ENCODE measurements at regions not wholly inside any gene's neighbourhood (a gene's known extent, or its start where the extent isn't known, plus 50 kb on each side); places are given as distances from the start of the nearest gene placed in this dataset.

GRCh38 chr4:123037804-123038203, 115.4 kb upstream of the NUDT6 start:
- Mint-ChIP-seq H3K4me1 (peaks cover 4% of the 10 kb centered on the region), H3K27ac (no peak overlapping the region), H3K9me3 (peaks cover 9% of the 10 kb centered on the region), H3K4me3 (no peak overlapping the region), H3K36me3 (ENCODE audit: low read depth) (peaks cover 32% of the 10 kb centered on the region), H3K27me3 (no peaks in the 10 kb centered on the region)
- CTCF ChIA-PET = no interaction called here
- no peak for DNase-seq
- POLR2A ChIA-PET = no interaction called here

- POLR2A ChIA-PET = interaction anchor here (0.6 kb wide), 1 partner anchor 143 kb away, joined by 3 read pairs; no protein-coding TSS in a partner anchor
Observed at GRCh38 chr4:123042095-123042494, 119.7 kb upstream of the NUDT6 start.

DNA sequence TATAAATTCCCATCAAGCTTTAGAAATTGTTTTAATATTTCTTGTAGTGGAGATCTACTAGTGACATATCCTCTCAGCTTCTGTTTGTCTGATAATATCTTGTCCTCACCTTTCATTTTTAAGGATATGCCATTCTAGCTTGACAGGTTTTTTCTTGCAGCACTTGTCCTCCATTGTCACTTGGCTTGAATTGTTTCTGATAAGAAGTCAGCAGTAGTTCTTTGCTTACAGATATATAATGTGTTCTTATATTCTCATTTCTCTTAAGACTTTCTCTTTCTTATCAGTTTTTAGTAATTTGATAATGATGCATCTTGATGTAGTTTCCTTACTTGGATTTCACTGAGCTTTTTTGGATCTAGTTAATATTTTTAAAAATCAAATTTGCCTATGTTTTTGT, 120.6 kb upstream of the NUDT6 start:
- no peak overlapping the region for H3K4me3 Mint-ChIP-seq
- H3K27ac Mint-ChIP-seq = no peak overlapping the region
- no peak for DNase-seq
- H3K4me1 Mint-ChIP-seq = peaks cover 15% of the 10 kb centered on the region
- POLR2A ChIA-PET = interaction anchor here (0.6 kb wide), 1 partner anchor 142 kb away, joined by 3 read pairs; no protein-coding TSS in a partner anchor
- H3K36me3 Mint-ChIP-seq (ENCODE audit: low read depth) = peaks cover 54% of the 10 kb centered on the region
- no peaks in the 10 kb centered on the region for H3K27me3 Mint-ChIP-seq
- CTCF ChIA-PET = interaction anchor here (1.5 kb wide), 1 partner anchor 9 kb away, joined by 4 read pairs; no protein-coding TSS in a partner anchor
- peaks cover 37% of the 10 kb centered on the region for H3K9me3 Mint-ChIP-seq

More at GRCh38 chr4:123042095-123042494, 119.7 kb upstream of the NUDT6 start:
- Mint-ChIP-seq H3K4me1 (peaks cover 15% of the 10 kb centered on the region), H3K27ac (no peak overlapping the region), H3K27me3 (no peaks in the 10 kb centered on the region), H3K4me3 (no peak overlapping the region), H3K36me3 (ENCODE audit: low read depth) (peaks cover 50% of the 10 kb centered on the region), H3K9me3 (peaks cover 32% of the 10 kb centered on the region)
- no peak for DNase-seq
- CTCF ChIA-PET = interaction anchor here (1.5 kb wide), 1 partner anchor 8 kb away, joined by 4 read pairs; no protein-coding TSS in a partner anchor

- no peak for DNase-seq
- no peak overlapping the region for H3K4me3 Mint-ChIP-seq
- H3K27me3 Mint-ChIP-seq = no peaks in the 10 kb centered on the region
- ChIA-PET POLR2A (no interaction called here), CTCF (no interaction called here)
- peaks cover 15% of the 10 kb centered on the region for H3K4me1 Mint-ChIP-seq
- H3K27ac Mint-ChIP-seq = no peak overlapping the region
- peaks cover 55% of the 10 kb centered on the region for H3K36me3 Mint-ChIP-seq (ENCODE audit: low read depth)
- H3K9me3 Mint-ChIP-seq = peaks cover 43% of the 10 kb centered on the region
Observed at GRCh38 chr4:123043793-123044425, 121.5 kb upstream of the NUDT6 start.

DNA sequence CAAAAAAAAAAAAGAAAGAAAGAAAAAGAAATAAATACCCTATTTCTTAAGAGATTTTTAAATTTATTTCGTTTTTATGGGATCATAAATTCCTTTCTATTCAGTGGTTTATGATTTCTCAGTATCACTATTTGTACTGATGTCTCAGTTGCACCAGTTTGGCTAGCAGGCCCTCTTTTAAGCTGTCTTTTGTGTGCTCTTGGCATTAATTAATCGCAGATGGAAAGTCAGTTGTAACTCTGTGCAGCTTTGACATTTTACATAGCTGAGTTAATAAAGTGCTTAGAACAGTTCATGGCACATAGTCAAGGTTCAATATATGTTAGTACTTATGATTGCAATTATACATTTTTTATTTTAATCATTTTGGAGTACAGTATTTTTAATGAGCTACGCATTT, 123.7 kb upstream of the NUDT6 start:
- no peak overlapping the region for H3K4me3 Mint-ChIP-seq
- H3K27me3 Mint-ChIP-seq = no peaks in the 10 kb centered on the region
- peaks cover 59% of the 10 kb centered on the region for H3K36me3 Mint-ChIP-seq (ENCODE audit: low read depth)
- DNase-seq = no peak
- POLR2A ChIA-PET = no interaction called here
- H3K9me3 Mint-ChIP-seq = peaks cover 56% of the 10 kb centered on the region
- CTCF ChIA-PET = no interaction called here
- peaks cover 15% of the 10 kb centered on the region for H3K4me1 Mint-ChIP-seq
- no peak overlapping the region for H3K27ac Mint-ChIP-seq

DNA sequence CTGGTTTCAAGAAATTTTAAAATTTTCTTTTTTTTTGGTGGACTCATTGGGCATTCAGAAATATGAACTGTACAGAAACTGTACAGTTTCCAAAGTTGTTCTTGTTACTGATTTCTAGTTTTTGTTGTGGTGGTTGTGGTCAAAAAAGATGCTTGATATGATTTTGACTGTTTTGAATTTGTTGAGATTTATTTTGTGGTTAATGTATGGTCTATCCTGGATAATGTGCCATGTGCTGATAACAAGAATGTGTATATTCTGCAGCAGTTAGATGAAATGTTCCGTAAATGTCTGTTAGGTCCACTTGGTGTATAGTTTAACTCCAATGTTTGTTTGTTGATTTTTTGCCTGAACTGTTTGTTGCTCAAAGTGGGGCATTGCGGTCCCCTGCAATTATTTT, 127.6 kb upstream of the NUDT6 start:
- Mint-ChIP-seq H3K9me3 (peaks cover 49% of the 10 kb centered on the region), H3K27ac (no peak overlapping the region), H3K4me1 (no peaks in the 10 kb centered on the region), H3K4me3 (no peak overlapping the region), H3K27me3 (no peaks in the 10 kb centered on the region), H3K36me3 (ENCODE audit: low read depth) (peaks cover 67% of the 10 kb centered on the region)
- DNase-seq = no peak
- ChIA-PET POLR2A (no interaction called here), CTCF (no interaction called here)

DNA sequence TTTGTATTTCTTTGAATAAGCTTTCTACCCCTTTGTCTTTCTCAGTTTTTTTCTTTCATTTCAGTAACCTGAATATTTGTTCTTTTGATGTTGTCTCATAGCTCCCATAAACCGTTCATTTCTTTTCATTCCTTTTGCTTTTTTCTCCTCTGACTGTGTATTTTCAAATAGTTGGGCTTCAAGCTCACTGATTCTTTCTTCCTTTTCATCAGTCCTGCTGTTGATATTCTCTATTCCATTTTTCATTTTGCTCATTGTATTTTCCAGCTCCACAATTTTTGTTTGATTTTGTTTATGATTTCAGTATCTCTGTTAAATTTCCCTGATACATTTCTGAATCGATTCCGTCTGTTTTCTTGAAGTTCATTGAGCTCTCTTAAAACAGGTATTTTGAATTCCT, 129.6 kb upstream of the NUDT6 start:
- H3K9me3 Mint-ChIP-seq = peaks cover 41% of the 10 kb centered on the region
- no peak for DNase-seq
- CTCF ChIA-PET = no interaction called here
- peaks cover 58% of the 10 kb centered on the region for H3K36me3 Mint-ChIP-seq (ENCODE audit: low read depth)
- H3K4me1 Mint-ChIP-seq = no peaks in the 10 kb centered on the region
- POLR2A ChIA-PET = no interaction called here
- no peak overlapping the region for H3K27ac Mint-ChIP-seq
- no peaks in the 10 kb centered on the region for H3K27me3 Mint-ChIP-seq
- no peak overlapping the region for H3K4me3 Mint-ChIP-seq

GRCh38 chr4:123055943-123056342, 133.5 kb upstream of the NUDT6 start:
- Mint-ChIP-seq H3K27ac (no peak overlapping the region), H3K27me3 (no peaks in the 10 kb centered on the region), H3K36me3 (ENCODE audit: low read depth) (peaks cover 54% of the 10 kb centered on the region), H3K9me3 (peaks cover 26% of the 10 kb centered on the region), H3K4me1 (no peaks in the 10 kb centered on the region), H3K4me3 (no peak overlapping the region)
- no peak for DNase-seq
- POLR2A ChIA-PET = no interaction called here
- CTCF ChIA-PET = no interaction called here

- Mint-ChIP-seq H3K4me1 (no peaks in the 10 kb centered on the region), H3K4me3 (no peak overlapping the region), H3K27ac (no peak overlapping the region), H3K9me3 (peaks cover 12% of the 10 kb centered on the region), H3K36me3 (ENCODE audit: low read depth) (peaks cover 32% of the 10 kb centered on the region), H3K27me3 (no peaks in the 10 kb centered on the region)
- ChIA-PET POLR2A (no interaction called here), CTCF (no interaction called here)
- DNase-seq = no peak
Observed at GRCh38 chr4:123060039-123060770, 137.8 kb upstream of the NUDT6 start.

- CTCF ChIA-PET = no interaction called here
- peaks cover 5% of the 10 kb centered on the region for H3K9me3 Mint-ChIP-seq
Observed at GRCh38 chr4:123064390-123064789, 142.0 kb upstream of the NUDT6 start.

GRCh38 chr4:123068081-123068480, 145.7 kb upstream of the NUDT6 start:
- H3K36me3 Mint-ChIP-seq (ENCODE audit: low read depth) = no peaks in the 10 kb centered on the region
- H3K27ac Mint-ChIP-seq = no peak overlapping the region
- H3K4me3 Mint-ChIP-seq = no peak overlapping the region
- ChIA-PET CTCF (interaction anchor here (0.6 kb wide), 1 partner anchor 703 kb away, joined by 3 read pairs; no protein-coding TSS in a partner anchor), POLR2A (no interaction called here)
- no peak for DNase-seq
- no peaks in the 10 kb centered on the region for H3K27me3 Mint-ChIP-seq
- H3K9me3 Mint-ChIP-seq = no peaks in the 10 kb centered on the region
- no peaks in the 10 kb centered on the region for H3K4me1 Mint-ChIP-seq

More at GRCh38 chr4:123064390-123064789, 142.0 kb upstream of the NUDT6 start:
- no peak overlapping the region for H3K27ac Mint-ChIP-seq
- DNase-seq = no peak
- no peaks in the 10 kb centered on the region for H3K4me1 Mint-ChIP-seq
- H3K36me3 Mint-ChIP-seq (ENCODE audit: low read depth) = peaks cover 17% of the 10 kb centered on the region
- H3K4me3 Mint-ChIP-seq = no peak overlapping the region
- no peaks in the 10 kb centered on the region for H3K27me3 Mint-ChIP-seq
- POLR2A ChIA-PET = no interaction called here

- Mint-ChIP-seq H3K9me3 (no peaks in the 10 kb centered on the region), H3K36me3 (ENCODE audit: low read depth) (peaks cover 6% of the 10 kb centered on the region), H3K4me3 (no peak overlapping the region), H3K4me1 (no peaks in the 10 kb centered on the region), H3K27ac (no peak overlapping the region), H3K27me3 (no peaks in the 10 kb centered on the region)
- CTCF ChIA-PET = no interaction called here
- POLR2A ChIA-PET = no interaction called here
- DNase-seq = no peak
Observed at GRCh38 chr4:123072060-123072459, 149.7 kb upstream of the NUDT6 start.

DNA sequence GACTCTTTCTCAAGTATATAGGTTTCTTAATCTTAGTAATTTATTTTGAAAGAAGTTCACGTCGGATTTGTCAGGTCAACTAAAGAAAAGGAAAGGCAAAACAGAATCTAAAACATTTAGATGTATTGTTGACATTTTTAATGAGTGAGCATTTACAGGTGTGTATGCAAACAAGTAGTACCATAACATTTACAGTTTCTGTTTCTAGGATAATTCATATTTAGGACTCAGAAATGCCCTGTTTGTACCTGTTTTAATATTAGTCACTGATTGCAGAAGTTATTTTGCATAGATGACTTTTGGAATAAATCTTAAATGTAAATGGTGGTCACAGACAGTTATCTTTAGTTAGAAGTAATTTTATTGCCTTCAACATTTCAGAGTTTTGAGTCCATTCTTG, 151.3 kb upstream of the NUDT6 start:
- H3K9me3 Mint-ChIP-seq = no peaks in the 10 kb centered on the region
- no peaks in the 10 kb centered on the region for H3K4me1 Mint-ChIP-seq
- H3K27ac Mint-ChIP-seq = no peak overlapping the region
- ChIA-PET POLR2A (no interaction called here), CTCF (no interaction called here)
- H3K36me3 Mint-ChIP-seq (ENCODE audit: low read depth) = peaks cover 6% of the 10 kb centered on the region
- no peak for DNase-seq
- H3K4me3 Mint-ChIP-seq = no peak overlapping the region
- H3K27me3 Mint-ChIP-seq = no peaks in the 10 kb centered on the region

Data from activated CD4-positive, alpha-beta T cell treated with anti-CD3 and anti-CD28 coated beads, Interleukin-2, amount 10 ng/mL, durations not matched to agents 7 days and 5 days (primary cell).